CD4-positive, alpha-beta T cell treated with Interferon alpha-2 for 1 hour (primary cell): ENCODE measurements at regions not wholly inside any gene's neighbourhood (a gene's known extent, or its start where the extent isn't known, plus 50 kb on each side); places are given as distances from the start of the nearest gene placed in this dataset.

Experiments used
- DNase-seq, 2 donors: peaks; one replicate each; pipeline ENCODE4 v3.0.0-alpha.2; 2020 to 2022

DNA sequence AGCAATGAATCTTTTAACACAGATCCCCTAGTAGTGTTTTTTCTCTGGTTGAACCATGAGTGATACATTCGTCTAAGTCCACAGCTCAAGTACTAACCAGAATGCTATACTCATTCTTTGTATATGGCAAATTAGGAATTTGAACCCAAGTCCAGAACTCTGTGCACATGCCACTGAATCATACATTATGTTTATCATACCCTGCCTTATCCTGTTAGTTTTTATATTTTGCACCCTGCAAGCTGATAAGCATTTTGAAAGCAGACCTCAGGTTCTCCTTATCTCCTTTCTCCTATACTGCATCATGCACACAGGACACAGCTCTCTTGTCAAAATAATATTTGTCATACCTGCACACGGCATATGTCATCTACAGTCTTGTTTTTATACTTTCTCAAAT lies 54.6 kb upstream of the ELL2 start:
- no peak for DNase-seq

DNA sequence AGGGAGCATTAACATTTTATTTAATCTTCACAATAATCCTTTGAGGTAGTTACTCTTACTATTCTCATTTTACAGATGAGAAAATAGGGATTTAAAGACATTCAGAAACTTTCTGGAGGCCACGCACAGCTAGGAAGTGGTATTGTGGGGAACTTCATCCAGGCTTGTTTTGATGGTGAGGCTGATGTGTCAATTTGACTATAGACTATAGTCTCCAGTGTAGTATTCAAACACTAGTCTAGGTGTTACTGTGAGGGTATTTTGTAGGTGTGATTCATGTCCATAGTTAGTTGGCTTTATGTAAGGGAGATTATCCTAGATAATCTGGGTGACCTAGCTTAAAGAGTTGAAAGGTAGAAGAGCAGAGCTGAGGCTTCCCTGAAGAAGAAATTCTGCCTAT lies 54.1 kb upstream of the ELL2 start:
- no peak for DNase-seq

DNA sequence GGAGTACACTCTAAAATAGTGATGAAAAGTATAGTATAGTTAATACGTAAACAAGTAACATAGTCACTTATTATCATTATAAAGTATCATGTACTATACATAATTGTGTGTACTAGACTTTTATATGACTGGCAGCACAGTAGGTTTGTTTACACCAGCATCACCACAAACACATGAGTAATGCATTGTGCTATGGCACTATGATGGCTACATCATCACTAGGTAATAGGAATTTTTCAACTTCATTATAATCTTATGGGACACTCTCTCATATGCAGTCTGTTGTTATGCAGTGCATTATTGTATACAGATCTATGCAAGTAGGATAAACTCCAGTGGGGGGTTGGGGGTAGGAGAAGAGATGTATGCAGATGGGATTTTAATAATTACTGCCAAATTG lies 52.7 kb upstream of the ELL2 start:
- DNase-seq, result no peak

DNA sequence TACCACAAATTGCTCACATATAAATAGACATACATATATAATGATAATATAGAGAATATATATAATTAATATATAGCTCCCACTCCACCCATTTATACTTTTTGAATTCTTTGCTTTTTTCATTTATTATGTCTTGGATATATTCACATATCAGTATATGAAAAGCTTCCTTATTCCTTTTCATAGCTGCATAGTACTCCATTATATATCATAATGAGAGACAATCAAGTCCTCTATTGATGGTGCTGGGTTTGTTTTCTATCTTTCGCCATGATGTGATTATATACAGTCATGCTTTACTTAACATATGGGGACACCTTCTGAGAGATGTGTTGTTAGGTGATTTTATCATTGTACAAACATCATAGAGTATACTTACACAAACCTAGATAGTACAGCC lies 51.6 kb upstream of the ELL2 start:
- DNase-seq, result no peak

DNA sequence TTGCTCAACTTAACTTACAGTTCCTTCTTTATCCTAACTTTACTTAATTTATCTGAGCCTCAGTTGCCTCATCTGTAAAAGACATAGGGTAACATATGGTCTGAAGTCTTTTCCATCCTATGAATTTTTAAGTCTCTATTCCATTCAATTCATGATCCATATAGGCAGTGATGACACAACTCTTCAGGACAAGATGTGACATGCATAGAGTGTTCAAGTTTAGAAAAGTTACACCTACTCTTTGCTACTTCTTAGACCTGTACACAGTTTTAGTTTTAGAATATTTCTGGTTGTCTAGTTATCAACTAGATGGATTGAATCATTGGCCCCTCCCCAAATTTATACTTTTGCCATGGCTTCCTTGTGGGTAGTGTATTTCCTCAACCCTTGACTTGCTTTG lies 50.7 kb upstream of the ELL2 start:
- no peak for DNase-seq
